ENCODE measurements at regions not wholly inside any gene's neighbourhood (a gene's known extent, or its start where the extent isn't known, plus 50 kb on each side); places are given as distances from the start of the nearest gene placed in this dataset.

DNA sequence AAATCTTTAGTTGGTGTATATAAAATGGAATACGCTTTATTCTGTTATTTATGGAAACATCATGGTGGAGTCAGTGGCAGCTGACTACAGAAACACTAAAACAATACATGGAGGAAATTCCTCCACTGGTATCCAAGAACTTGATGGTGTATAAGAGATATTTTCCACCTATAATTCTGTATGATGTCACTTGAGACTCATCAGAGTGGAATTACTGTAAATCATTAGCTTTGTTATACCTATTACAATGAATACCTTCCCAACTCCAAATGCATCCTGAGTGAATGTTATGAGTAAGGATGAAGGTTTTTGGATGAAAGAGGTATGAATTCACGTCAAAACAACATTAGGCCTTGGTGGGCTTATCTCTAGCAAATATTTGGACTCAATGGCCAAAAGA is 258.5 kb upstream of the SORL1-AS1 start:
- DNase-seq (ENCODE audit: insufficient read length, low spot score) (no peak), FAIRE-seq (no peak)

- DNase-seq (ENCODE audit: insufficient read length, low spot score) (no peak), FAIRE-seq (no peak)
These were observed 254.2 kb upstream of the SORL1-AS1 start for GRCh38 chr11:121706884-121707420.

GRCh38 chr11:121703201-121703600 is 250.4 kb upstream of the SORL1-AS1 start:
- DNase-seq (ENCODE audit: insufficient read length, low spot score): no peak
- FAIRE-seq: no peak

- no peak for FAIRE-seq
- DNase-seq (ENCODE audit: insufficient read length, low spot score): no peak
These were observed 248.2 kb upstream of the SORL1-AS1 start for GRCh38 chr11:121700968-121701367.

- DNase-seq (ENCODE audit: insufficient read length, low spot score) (no peak), FAIRE-seq (no peak)
These were observed 247.0 kb upstream of the SORL1-AS1 start for GRCh38 chr11:121699801-121700200.

DNA sequence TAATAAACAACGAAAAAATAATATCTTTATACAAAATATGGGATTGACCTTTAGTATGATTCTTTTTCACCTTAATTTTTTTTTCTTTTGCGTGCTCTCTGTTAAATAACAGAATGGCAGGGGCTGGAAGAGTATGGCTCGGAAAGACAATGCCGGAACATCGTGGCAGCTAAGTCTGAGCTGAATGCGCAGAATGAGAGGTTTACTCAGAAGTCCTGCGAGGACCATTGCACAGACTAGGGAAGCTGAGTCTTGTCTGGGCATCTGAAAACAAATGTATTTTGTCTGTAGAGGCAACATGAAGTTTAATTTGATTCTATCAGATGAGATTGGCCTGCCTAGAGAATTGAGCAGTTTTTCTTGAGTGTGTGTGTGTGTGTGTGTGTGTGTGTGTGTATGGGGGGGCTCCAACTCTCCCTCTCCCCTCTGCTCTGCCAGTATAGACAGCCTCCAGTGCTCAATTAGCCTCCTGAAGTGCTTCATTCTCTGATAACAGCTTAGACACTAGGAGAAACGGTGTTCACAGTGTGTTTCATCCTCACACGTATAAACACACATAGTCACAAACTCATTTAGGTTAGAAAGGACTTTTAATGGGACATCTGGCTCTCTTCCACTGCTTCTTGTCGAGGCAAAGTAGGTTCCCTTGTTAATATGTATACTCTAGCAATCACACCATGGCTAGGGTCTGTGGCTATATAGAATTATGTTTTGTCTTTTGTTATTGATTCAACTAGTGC is 244.3 kb upstream of the SORL1-AS1 start:
- FAIRE-seq (no peak), DNase-seq (ENCODE audit: insufficient read length, low spot score) (no peak)

- DNase-seq (ENCODE audit: insufficient read length, low spot score) (no peak), FAIRE-seq (no peak)
These were observed 243.6 kb upstream of the SORL1-AS1 start for GRCh38 chr11:121696177-121696871.

- DNase-seq (ENCODE audit: insufficient read length, low spot score): no peak
- FAIRE-seq: no peak
These were observed 239.5 kb upstream of the SORL1-AS1 start for GRCh38 chr11:121692236-121692635.

- FAIRE-seq: no peak
These were observed 236.3 kb upstream of the SORL1-AS1 start for GRCh38 chr11:121688860-121689614.

DNA sequence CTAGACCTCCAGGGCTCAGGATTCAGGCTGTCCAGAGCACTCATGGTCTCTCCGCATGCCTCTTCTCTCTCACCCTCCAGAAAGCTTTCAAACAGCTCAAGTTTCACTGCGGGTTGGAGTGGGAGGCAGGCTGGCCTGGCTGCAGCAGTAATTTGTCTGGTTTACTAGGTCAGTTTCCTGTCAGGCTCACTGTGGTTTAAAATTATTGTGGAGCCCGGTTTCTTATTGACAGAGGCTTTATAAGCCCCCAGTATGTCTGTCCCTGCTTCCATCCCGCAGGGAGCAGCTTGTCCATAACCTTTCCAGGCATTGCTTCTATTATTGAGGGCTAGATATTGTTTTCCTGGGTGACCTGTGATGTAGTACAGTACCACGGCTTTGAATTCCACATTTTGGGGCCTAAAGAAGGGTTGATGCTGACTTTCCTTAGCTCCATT is 235.3 kb upstream of the SORL1-AS1 start:
- FAIRE-seq: no peak
- no peak for DNase-seq (ENCODE audit: insufficient read length, low spot score)

More at GRCh38 chr11:121688860-121689614, 236.3 kb upstream of the SORL1-AS1 start:
- DNase-seq (ENCODE audit: insufficient read length, low spot score): no peak

GRCh38 chr11:121683791-121684190 is 231.0 kb upstream of the SORL1-AS1 start:
- FAIRE-seq: no peak
- no peak for DNase-seq (ENCODE audit: insufficient read length, low spot score)
